ENCODE measurements at regions not wholly inside any gene's neighbourhood (a gene's known extent, or its start where the extent isn't known, plus 50 kb on each side); places are given as distances from the start of the nearest gene placed in this dataset.

DNA sequence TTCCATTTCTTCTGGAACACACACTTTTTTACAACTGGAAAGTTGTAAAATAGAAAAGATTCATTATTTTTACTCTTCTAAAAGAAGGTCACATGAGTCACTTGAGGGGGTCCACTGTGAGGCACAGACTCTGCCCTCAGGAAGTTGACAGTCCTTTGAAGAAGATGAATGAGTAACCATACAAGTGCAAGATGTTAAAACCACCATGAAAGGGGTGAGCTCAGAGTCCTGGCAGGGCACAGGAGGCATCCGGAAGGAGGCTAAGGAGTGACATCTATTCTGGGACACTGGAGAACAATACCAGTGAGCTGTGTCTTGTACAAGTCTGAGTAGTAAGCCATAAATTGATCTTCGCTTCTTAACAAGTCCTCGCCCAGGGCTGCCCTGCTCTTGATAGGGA lies 126.0 kb upstream of the FRMD6 start:
- no peak overlapping the region for H3K4me3 ChIP-seq (ENCODE audit: control insufficient read depth, low read depth, low read length)
- TF ChIP-seq, protein P1, sequence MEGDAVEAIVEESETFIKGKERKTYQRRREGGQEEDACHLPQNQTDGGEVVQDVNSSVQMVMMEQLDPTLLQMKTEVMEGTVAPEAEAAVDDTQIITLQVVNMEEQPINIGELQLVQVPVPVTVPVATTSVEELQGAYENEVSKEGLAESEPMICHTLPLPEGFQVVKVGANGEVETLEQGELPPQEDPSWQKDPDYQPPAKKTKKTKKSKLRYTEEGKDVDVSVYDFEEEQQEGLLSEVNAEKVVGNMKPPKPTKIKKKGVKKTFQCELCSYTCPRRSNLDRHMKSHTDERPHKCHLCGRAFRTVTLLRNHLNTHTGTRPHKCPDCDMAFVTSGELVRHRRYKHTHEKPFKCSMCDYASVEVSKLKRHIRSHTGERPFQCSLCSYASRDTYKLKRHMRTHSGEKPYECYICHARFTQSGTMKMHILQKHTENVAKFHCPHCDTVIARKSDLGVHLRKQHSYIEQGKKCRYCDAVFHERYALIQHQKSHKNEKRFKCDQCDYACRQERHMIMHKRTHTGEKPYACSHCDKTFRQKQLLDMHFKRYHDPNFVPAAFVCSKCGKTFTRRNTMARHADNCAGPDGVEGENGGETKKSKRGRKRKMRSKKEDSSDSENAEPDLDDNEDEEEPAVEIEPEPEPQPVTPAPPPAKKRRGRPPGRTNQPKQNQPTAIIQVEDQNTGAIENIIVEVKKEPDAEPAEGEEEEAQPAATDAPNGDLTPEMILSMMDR (conservative IDR thresholded peaks at IDR 0.05; ENCODE audit: control insufficient read depth, insufficient read depth, low read depth, low read length) = no peak
- peak; percentile 41 for DNase-seq (ENCODE audit: low read depth)

DNA sequence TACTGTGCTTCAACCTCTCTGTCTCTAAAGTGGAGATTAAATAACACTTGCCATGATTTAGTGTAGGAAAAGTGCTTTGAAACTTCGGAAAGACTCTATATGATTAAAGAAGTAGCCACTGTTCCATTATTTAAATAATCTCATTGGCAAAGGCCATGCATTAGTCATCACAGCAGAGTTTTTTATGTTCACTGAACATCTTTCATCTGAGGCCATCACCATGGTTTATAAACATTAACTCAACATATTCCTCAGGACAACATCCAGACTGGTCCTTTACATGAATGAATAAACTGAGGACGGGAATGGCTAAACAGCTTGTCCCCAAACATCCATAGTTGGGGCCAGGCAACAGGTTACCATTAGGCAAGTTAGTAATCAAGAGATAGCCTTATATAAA lies 124.6 kb upstream of the FRMD6 start:
- TF ChIP-seq, protein P1 (conservative IDR thresholded peaks at IDR 0.05; ENCODE audit: control insufficient read depth, insufficient read depth, low read depth, low read length) = no peak
- H3K4me3 ChIP-seq (ENCODE audit: control insufficient read depth, low read depth, low read length) = no peak overlapping the region
- peak; percentile 77 for DNase-seq (ENCODE audit: low read depth)

DNA sequence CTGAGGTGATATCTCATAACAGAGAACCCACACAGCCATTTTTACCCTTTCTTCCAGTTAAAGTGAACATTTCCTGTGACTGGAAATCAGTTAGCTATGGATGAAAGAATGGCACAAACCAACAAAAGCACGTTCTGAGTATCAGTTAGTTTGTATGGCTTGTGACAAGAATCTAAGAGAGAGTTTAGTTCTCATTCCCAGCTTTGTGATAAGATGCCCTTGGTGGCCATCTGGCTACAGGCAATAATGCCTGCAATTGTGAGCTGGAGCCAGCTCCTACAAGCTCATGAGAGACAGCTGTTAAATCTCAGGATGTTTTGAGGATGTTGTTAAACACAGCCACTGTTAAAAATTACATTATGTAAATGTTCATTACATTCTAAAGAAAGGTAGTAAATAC lies 122.0 kb upstream of the FRMD6 start:
- TF ChIP-seq, protein P1 (conservative IDR thresholded peaks at IDR 0.05; ENCODE audit: control insufficient read depth, insufficient read depth, low read depth, low read length) = no peak
- no peak for DNase-seq (ENCODE audit: low read depth)
- no peak overlapping the region for H3K4me3 ChIP-seq (ENCODE audit: control insufficient read depth, low read depth, low read length)

DNA sequence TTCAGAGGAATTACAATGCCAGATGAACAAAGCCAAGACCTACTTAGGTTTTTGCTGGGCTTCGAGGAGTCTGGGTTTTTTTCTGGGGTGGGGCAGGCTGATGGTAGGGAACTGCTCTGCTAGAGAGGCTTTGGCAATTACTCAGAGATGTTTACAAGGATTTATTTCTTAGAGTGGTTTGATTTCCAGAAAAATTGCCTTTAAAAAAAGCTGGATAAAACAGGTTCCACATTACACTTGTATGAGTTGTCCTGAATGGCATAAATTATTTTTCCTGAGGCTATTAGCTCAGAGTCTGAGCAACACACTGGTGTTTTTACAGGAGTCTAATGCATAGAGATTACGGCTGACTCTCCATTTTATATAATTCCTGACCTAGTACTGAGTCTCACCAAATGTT lies 118.5 kb upstream of the FRMD6 start:
- H3K4me3 ChIP-seq (ENCODE audit: control insufficient read depth, low read depth, low read length) = no peak overlapping the region
- TF ChIP-seq, protein P1 (conservative IDR thresholded peaks at IDR 0.05; ENCODE audit: control insufficient read depth, insufficient read depth, low read depth, low read length) = no peak
- DNase-seq (ENCODE audit: low read depth) = peak; percentile 83

DNA sequence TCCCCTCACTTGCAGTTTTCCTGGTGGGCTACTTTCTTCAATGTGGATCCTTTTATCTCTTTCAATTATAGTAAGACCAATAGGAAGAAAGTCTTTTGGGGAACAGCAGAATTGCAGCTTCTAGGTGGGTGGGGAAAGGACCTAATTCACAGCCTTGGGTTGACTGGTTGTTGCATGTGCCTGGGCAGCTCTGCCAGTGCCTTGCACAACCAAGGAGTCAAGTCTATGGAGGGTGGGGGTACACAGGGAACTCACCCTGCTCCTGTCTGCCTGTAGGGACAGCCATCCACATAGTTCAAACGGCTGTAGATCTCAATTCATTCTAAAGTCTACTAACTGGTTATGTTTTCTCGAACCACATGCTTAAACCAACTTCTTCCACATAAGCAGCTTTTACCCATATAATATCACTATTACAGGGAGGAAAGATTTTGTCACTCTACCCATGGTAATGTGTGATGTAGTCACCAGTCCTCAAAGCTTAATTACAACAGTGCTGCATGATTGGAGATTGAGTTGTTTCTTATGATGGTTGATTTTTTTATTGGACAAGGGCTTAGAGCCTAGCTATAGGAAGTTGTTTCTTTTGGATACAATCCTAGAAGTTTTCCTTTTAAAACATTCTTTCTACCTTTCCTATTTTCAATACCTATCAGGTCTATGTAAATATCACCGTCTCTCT lies 117.7 kb upstream of the FRMD6 start:
- DNase-seq (ENCODE audit: low read depth) = no peak
- TF ChIP-seq, protein P1 (conservative IDR thresholded peaks at IDR 0.05; ENCODE audit: control insufficient read depth, insufficient read depth, low read depth, low read length) = no peak
- no peak overlapping the region for H3K4me3 ChIP-seq (ENCODE audit: control insufficient read depth, low read depth, low read length)

DNA sequence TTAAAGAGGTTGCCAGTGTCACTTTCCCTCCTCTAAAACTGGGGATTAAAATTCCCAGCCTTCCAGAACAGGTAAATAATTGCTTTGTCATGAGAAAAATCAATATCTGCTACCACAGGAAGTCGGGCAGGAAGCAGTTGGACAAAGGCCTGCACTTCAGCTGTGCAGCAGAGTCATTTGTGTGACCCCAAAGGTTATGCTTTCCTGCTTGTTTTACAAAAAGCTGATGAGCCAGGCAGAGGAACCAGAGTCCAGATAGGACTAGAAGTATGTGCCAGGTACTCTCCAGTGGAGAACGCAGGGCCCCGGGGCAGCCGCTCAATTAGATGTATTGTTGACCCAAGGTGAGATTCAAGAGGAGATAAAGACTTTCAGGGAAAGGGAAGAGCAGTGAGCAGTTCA lies 117.1 kb upstream of the FRMD6 start:
- no peak overlapping the region for H3K4me3 ChIP-seq (ENCODE audit: control insufficient read depth, low read depth, low read length)
- no peak for DNase-seq (ENCODE audit: low read depth)
- TF ChIP-seq, protein P1 (conservative IDR thresholded peaks at IDR 0.05; ENCODE audit: control insufficient read depth, insufficient read depth, low read depth, low read length) = no peak
